SU-DHL-6 (cell line): ENCODE measurements at regions not wholly inside any gene's neighbourhood (a gene's known extent, or its start where the extent isn't known, plus 50 kb on each side); places are given as distances from the start of the nearest gene placed in this dataset.

Source experiments
- CTCF ChIP-seq: fragments of 200-600 bp; sonication (generic); IDR thresholded peaks from one replicate; pipeline ENCODE4 v1.5.1; 2017; ENCODE audit warnings: antibody characterized with exemption, mild to moderate bottlenecking, low read length, moderate library complexity; ENCODE audit not compliant: insufficient read depth, poor library complexity, severe bottlenecking
- EZH2phosphoT487 ChIP-seq: fragments of 200-600 bp; sonication (generic), shearing (Covaris generic); conservative IDR thresholded peaks from 2 replicates; pipeline ENCODE4 v1.6.1; 2018; ENCODE audit warnings: mild to moderate bottlenecking, antibody characterized with exemption, low read length, moderate library complexity, mixed read lengths

DNA sequence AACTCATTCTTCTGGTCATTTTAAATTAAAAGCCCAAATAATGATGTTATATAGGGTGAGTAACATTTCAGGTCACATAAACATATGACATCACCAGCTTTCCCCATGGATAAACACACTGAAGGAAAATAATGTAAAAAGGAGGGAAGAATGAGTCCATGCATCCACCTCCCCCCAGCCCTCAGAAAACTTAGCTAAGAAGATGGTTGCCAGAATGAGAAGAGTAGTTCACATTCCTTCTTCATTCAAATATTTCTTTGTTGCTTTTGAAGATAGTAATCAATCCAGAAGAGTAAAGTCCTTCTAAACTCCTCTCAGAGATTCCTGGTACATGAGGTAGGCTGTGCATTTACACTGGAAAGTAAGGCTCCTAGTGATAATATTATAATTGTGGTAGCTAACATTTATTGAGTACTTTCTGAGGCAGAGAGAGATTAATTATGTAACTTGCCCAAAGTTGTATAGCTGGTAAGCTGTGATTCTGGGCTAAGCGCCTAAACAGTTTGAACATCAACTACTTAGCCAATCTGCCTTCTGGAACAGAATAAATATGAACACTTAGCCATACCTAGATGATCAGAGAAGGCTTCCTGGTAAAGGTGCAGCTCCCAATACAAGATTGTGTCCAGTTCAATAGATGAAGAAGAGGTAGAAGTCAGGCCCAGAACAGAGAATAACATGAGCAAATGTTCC, 256.7 kb upstream of the FN1 start:
- TF ChIP-seq CTCF (no peak), EZH2phosphoT487 (no peak)
